Kidney (tissue), 13 donors: ENCODE measurements at regions not wholly inside any gene's neighbourhood (a gene's known extent, or its start where the extent isn't known, plus 50 kb on each side); places are given as distances from the start of the nearest gene placed in this dataset.

ENCODE experiments used
- DNase-seq, 5 donors: peaks; one replicate each; pipeline ENCODE4 v3.0.0-alpha.2; 2013 to 2020
- FAIRE-seq: peaks from 2 replicates; lab custom pipeline; 2012; peaks lifted over from hg19 to GRCh38; lab: Jason Lieb, UNC
- H3K27ac ChIP-seq, 2 donors: one replicate each; pipeline ENCODE4 v1.7.0; 2013; ENCODE audit warnings: low read depth in 2 of 2, low read length in 2 of 2, inconsistent platforms in 1 of 2
- H3K27me3 ChIP-seq: one replicate; pipeline ENCODE4 v1.7.1; 2013; ENCODE audit warnings: low read length, inconsistent platforms; ENCODE audit not compliant: control insufficient read depth, insufficient read depth
- H3K36me3 ChIP-seq, 3 donors: one replicate each; pipeline versions ENCODE4 v1.7.0 to v1.7.1; 2013; ENCODE audit warnings: low read length in 3 of 3, control low read depth in 1 of 3, inconsistent platforms in 1 of 3; ENCODE audit not compliant: insufficient read depth in 3 of 3, control insufficient read depth in 2 of 3
- H3K4me1 ChIP-seq, 3 donors: one replicate each; pipeline versions ENCODE4 v1.7.0 to v1.7.1; 2013; ENCODE audit warnings: low read length in 3 of 3, inconsistent platforms in 1 of 3, low read depth in 1 of 3; ENCODE audit not compliant: control insufficient read depth in 2 of 3, insufficient read depth in 2 of 3
- H3K4me3 ChIP-seq, 3 donors: one replicate each; pipeline versions ENCODE4 v1.7.0 to v1.8.1; 2013; ENCODE audit warnings: low read length in 3 of 3, control low read depth in 1 of 3, inconsistent platforms in 1 of 3
- H3K9ac ChIP-seq, 3 donors: one replicate each; pipeline versions ENCODE4 v1.7.0 to v1.7.1; 2013; ENCODE audit warnings: low read length in 3 of 3, control low read depth in 1 of 3, inconsistent platforms in 1 of 3
- H3K9me3 ChIP-seq, 3 donors: one replicate each; pipeline versions ENCODE4 v1.7.0 to v1.7.1; 2013; ENCODE audit warnings: low read length in 3 of 3, control low read depth in 1 of 3, inconsistent platforms in 1 of 3; ENCODE audit not compliant: control insufficient read depth in 2 of 3, insufficient read depth in 1 of 3
- intact Hi-C: fragments of 100-400 bp; cut with DNase I; formaldehyde crosslinking; loops from one replicate; pipeline ENCODE4 v1.11.1; 2022
- TF ChIP-seq, protein P1 (sequence below): IDR thresholded peaks from 3 replicates; pipeline ENCODE4 v1.5.1; 2012; ENCODE audit warnings: mild to moderate bottlenecking, moderate library complexity, borderline replicate concordance; ENCODE audit not compliant: insufficient read depth; ENCODE audit errors: extremely low read depth
- donor health status: control.
- donor health status: control.
- donor health status: control.
- donor health status: control.
- donor health status: control.
- donor health status: DM: yes; HTN: yes; CAD: no.
- donor health status: Normal renal cell carcinoma (clear cell type).

DNA sequence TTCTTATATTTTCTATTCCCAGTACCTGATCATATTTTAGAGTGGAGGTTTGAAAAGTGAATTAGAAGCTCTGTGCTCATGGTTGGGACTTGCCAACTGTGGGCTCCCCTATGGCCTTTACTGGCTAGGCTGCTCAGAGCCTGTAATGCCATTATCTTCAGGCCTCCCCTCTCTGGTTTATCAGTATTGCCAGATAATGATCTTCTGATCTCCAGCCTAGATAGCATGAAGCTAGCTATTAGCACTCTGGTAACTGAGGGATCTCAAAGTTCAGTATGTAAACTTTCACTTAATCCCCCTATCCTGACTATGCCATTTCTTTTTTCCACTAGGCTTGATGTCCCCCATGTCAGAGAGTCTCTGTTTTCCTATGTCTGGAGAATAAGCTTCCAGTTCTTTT, 393.7 kb upstream of the CITED2 start:
- DNase-seq (no peak), FAIRE-seq (no peak)
- no peaks in the 10 kb centered on the region for H3K27me3 ChIP-seq
- H3K27ac ChIP-seq, result no peak overlapping the region
- H3K4me1 ChIP-seq, result peaks cover 0 to 2% (median 0%) of the 10 kb centered on the region in 3 donors
- H3K4me3 ChIP-seq, result no peak overlapping the region
- H3K36me3 ChIP-seq, result no peaks in the 10 kb centered on the region
- H3K9ac ChIP-seq, result no peak overlapping the region
- no peaks in the 10 kb centered on the region for H3K9me3 ChIP-seq
- TF ChIP-seq, protein P1, sequence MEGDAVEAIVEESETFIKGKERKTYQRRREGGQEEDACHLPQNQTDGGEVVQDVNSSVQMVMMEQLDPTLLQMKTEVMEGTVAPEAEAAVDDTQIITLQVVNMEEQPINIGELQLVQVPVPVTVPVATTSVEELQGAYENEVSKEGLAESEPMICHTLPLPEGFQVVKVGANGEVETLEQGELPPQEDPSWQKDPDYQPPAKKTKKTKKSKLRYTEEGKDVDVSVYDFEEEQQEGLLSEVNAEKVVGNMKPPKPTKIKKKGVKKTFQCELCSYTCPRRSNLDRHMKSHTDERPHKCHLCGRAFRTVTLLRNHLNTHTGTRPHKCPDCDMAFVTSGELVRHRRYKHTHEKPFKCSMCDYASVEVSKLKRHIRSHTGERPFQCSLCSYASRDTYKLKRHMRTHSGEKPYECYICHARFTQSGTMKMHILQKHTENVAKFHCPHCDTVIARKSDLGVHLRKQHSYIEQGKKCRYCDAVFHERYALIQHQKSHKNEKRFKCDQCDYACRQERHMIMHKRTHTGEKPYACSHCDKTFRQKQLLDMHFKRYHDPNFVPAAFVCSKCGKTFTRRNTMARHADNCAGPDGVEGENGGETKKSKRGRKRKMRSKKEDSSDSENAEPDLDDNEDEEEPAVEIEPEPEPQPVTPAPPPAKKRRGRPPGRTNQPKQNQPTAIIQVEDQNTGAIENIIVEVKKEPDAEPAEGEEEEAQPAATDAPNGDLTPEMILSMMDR, result no peak
- intact Hi-C loops, result no loop called here

GRCh38 chr6:139766796-139767195, 392.3 kb upstream of the CITED2 start:
- Histone ChIP-seq H3K4me3 (no peak overlapping the region), H3K9ac (no peak overlapping the region), H3K36me3 (no peaks in the 10 kb centered on the region), H3K27me3 (no peaks in the 10 kb centered on the region), H3K9me3 (no peaks in the 10 kb centered on the region), H3K4me1 (peaks cover 0 to 3% (median 2%) of the 10 kb centered on the region in 3 donors), H3K27ac (no peak overlapping the region)
- FAIRE-seq (no peak), DNase-seq (no peak)
- intact Hi-C loops, result no loop called here
- TF ChIP-seq, protein P1, result no peak

- peak; percentile 11 for FAIRE-seq
- DNase-seq, result no peak
- no peak overlapping the region for H3K27ac ChIP-seq
- TF ChIP-seq, protein P1, result no peak
- no peak overlapping the region for H3K4me3 ChIP-seq
- intact Hi-C loops, result no loop called here
- peaks cover 0 to 3% (median 2%) of the 10 kb centered on the region in 3 donors for H3K4me1 ChIP-seq
- H3K27me3 ChIP-seq, result no peaks in the 10 kb centered on the region
- H3K36me3 ChIP-seq, result no peaks in the 10 kb centered on the region
- no peak overlapping the region for H3K9ac ChIP-seq
- H3K9me3 ChIP-seq, result no peaks in the 10 kb centered on the region
Observed at GRCh38 chr6:139765825-139766285, 391.4 kb upstream of the CITED2 start.

- H3K36me3 ChIP-seq, result no peaks in the 10 kb centered on the region
- intact Hi-C loops, result no loop called here
- DNase-seq (no peak), FAIRE-seq (no peak)
- no peaks in the 10 kb centered on the region for H3K27me3 ChIP-seq
- peaks cover 0 to 3% (median 2%) of the 10 kb centered on the region in 3 donors for H3K4me1 ChIP-seq
- TF ChIP-seq, protein P1, result no peak
- H3K9ac ChIP-seq, result no peak overlapping the region
- no peaks in the 10 kb centered on the region for H3K9me3 ChIP-seq
- H3K27ac ChIP-seq, result peak overlapping the region in 1 of 2 donors; percentile 15
- no peak overlapping the region for H3K4me3 ChIP-seq
Observed at GRCh38 chr6:139764498-139764986, 390.1 kb upstream of the CITED2 start.
